Ovary (tissue), 7 donors: ENCODE measurements at regions not wholly inside any gene's neighbourhood (a gene's known extent, or its start where the extent isn't known, plus 50 kb on each side); places are given as distances from the start of the nearest gene placed in this dataset.

Experiments
- DNase-seq, 5 donors: peaks; one replicate each; pipeline ENCODE4 v3.0.0-alpha.2; 2019 to 2020
- H3K27ac ChIP-seq, 2 donors: fragments of 200-600 bp; one replicate each; pipeline versions ENCODE4 v1.5.1 to v1.8.0; 2019 to 2022
- H3K27me3 ChIP-seq: fragments of 200-600 bp; one replicate; pipeline ENCODE4 v1.8.0; 2022
- H3K36me3 ChIP-seq: fragments of 200-600 bp; sonication (generic); one replicate; pipeline ENCODE4 v1.5.1; 2019
- H3K4me1 ChIP-seq: one replicate; pipeline ENCODE4 v1.8.1; 2013; ENCODE audit warnings: mild to moderate bottlenecking, moderate library complexity; ENCODE audit not compliant: insufficient read depth
- H3K4me3 ChIP-seq: fragments of 200-600 bp; sonication (generic); one replicate; pipeline ENCODE4 v1.5.1; 2017
- H3K9me3 ChIP-seq, 2 donors: fragments of 200-600 bp in 1 of 2; sonication (generic) in 1 of 2; one replicate each; pipeline versions ENCODE4 v1.5.1 to v1.8.1; 2013 to 2019; ENCODE audit warnings: mild to moderate bottlenecking in 1 of 2, moderate library complexity in 1 of 2
- EP300 ChIP-seq: sonication (generic); formaldehyde crosslinking; IDR thresholded peaks from one replicate; pipeline ENCODE4 v1.6.1; 2017; ENCODE audit warnings: antibody characterized with exemption
- POLR2A ChIP-seq: fragments of 450-650 bp; IDR thresholded peaks from one replicate; pipeline ENCODE4 v1.6.1; 2017; ENCODE audit warnings: antibody characterized with exemption, mild to moderate bottlenecking, moderate library complexity
- WGBS, 3 donors: extraction: QIAGEN DNeasy Blood & Tissue Kit in 1 of 3; methylation state at CpG; one replicate each; pipeline versions ENCODE4 v1.1.5 to v1.1.7; 2013 to 2017; 5-methylcytosine and 5-hydroxymethylcytosine counted together
- intact Hi-C, 4 donors: fragments of 100-400 bp; cut with DNase I; formaldehyde crosslinking; loops; one replicate each; pipeline versions ENCODE4 v1.11.0 to v1.15.1; 2022 to 2023
- TF ChIP-seq, protein P1 (sequence below), 3 donors: fragments of 450-650 bp in 2 of 3; fragments of 200-600 bp in 1 of 3; IDR thresholded peaks; one replicate each; pipeline versions ENCODE4 v1.5.1 to v1.8.0; 2016 to 2022; ENCODE audit warnings: antibody characterized with exemption in 3 of 3, mild to moderate bottlenecking in 1 of 3
- donor health status: DM: no; HTN: no; CAD: no; lungs with moderate emphysema.
- donor health status: DM: no; HTN: no; CAD: no.
- donor health status: Bipolar disorder and iron deficiency.
- donor health status: DM: no; HTN: no; CAD: no.
- donor health status: DM: yes; HTN: yes; CAD: no.

DNA sequence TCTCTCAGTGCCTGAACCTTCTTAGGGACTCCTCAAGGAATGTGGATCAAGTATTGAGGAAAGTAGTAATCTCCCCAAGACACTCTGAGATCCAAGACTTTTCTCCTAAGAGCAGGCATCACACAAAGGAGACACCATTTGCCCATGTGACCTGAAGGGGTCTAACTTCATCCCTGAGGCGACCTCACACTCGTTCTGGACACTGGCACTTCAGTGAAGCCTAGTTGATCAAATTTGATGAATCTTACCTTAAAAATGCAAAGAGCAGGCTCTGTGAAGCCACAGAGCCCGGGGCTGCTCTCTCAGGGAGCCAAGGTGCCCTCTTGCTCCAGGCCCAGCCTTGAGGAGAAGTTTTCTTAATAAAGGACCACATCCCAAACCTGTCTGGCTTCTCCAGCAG lies 64.3 kb downstream of the SCN11A start:
- TF ChIP-seq, protein P1, sequence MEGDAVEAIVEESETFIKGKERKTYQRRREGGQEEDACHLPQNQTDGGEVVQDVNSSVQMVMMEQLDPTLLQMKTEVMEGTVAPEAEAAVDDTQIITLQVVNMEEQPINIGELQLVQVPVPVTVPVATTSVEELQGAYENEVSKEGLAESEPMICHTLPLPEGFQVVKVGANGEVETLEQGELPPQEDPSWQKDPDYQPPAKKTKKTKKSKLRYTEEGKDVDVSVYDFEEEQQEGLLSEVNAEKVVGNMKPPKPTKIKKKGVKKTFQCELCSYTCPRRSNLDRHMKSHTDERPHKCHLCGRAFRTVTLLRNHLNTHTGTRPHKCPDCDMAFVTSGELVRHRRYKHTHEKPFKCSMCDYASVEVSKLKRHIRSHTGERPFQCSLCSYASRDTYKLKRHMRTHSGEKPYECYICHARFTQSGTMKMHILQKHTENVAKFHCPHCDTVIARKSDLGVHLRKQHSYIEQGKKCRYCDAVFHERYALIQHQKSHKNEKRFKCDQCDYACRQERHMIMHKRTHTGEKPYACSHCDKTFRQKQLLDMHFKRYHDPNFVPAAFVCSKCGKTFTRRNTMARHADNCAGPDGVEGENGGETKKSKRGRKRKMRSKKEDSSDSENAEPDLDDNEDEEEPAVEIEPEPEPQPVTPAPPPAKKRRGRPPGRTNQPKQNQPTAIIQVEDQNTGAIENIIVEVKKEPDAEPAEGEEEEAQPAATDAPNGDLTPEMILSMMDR (IDR thresholded peaks at IDR 0.05): no peak
- TF ChIP-seq POLR2A: no peak
- intact Hi-C loops: no loop called here
- no peak for DNase-seq
- no peaks in the 10 kb centered on the region for H3K9me3 ChIP-seq
- no peaks in the 10 kb centered on the region for H3K36me3 ChIP-seq
- no peaks in the 10 kb centered on the region for H3K27me3 ChIP-seq
- no peaks in the 10 kb centered on the region for H3K4me1 ChIP-seq
- WGBS, 3 donors: 65 to 75% (median 73%) methylated on average over 3 of the region's 3 CpGs
- H3K27ac ChIP-seq: no peak overlapping the region
- H3K4me3 ChIP-seq: no peak overlapping the region

DNA sequence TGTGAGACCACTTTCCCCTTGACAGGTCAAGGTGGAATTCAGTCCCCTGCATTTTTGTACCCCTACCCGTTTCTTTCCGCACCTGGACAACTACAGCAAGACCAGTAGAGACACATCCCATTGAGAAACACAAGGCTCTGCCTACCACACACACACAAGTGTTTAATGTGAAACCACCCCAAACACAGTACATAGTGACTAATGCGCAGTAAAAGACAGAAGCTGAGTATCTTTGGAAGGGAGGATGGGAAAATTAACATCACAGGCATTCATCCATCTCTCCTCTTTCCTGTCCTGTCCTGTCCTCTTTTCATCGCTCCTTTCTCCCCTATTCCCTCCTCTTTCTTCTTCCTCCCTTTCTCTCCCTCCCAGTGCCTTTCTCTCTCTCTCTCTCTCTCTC lies 64.8 kb downstream of the SCN11A start:
- intact Hi-C loops: no loop called here
- TF ChIP-seq, protein P1 (IDR thresholded peaks at IDR 0.05): no peak
- TF ChIP-seq POLR2A (no peak), EP300 (no peak)
- DNase-seq: no peak
- Histone ChIP-seq H3K9me3 (no peaks in the 10 kb centered on the region), H3K36me3 (no peaks in the 10 kb centered on the region), H3K27me3 (no peaks in the 10 kb centered on the region), H3K4me3 (no peak overlapping the region), H3K4me1 (no peaks in the 10 kb centered on the region), H3K27ac (no peak overlapping the region)
- 69 to 87% (median 85%) methylated on average over 4 of the region's 4 CpGs for WGBS, 3 donors

DNA sequence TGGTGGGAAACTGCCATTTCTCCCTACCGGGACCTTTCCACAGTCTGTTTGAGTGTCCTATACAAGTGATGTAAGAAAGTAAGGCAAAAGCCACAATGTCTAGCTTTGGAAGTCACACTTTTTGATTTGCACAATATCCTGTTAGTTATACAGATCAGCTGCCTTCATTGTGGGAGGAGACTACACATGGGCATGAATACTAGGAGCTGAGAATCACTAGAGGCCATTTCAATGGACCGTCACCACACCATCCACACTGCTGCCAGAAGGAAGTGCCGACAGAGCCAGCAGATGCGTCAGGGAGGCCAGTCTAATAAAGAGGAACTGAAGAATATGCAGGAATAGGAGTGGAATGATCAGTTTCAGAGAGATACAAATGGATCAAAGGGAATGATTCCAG lies 65.8 kb downstream of the SCN11A start:
- Histone ChIP-seq H3K27me3 (no peaks in the 10 kb centered on the region), H3K4me3 (no peak overlapping the region), H3K36me3 (no peaks in the 10 kb centered on the region), H3K9me3 (no peaks in the 10 kb centered on the region), H3K27ac (no peak overlapping the region), H3K4me1 (no peaks in the 10 kb centered on the region)
- 82 to 95% (median 88%) methylated on average over 4 of the region's 4 CpGs for WGBS, 3 donors
- no peak for TF ChIP-seq EP300
- TF ChIP-seq, protein P1 (IDR thresholded peaks at IDR 0.05): no peak
- no peak for TF ChIP-seq POLR2A
- intact Hi-C loops: no loop called here
- no peak for DNase-seq

DNA sequence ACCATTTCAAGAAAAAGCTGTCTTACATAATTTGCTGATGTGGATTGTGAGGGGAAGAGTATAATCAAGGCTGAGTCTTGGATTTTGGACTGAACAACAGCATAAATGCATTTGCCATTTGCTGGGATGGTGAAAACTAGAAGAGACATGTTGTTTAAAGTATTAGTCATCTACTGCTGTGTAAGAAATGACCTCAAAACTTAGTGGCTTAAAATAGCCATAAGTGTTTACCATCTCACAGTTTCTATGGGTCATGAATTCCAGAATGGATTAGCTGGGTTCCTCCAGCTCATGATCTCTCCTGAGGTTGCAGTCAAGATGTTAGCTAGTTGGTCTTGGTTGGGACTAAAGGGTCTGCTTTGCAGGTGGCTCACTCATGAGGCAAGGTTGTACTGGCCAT lies 66.2 kb downstream of the SCN11A start:
- Histone ChIP-seq H3K36me3 (no peaks in the 10 kb centered on the region), H3K4me3 (no peak overlapping the region), H3K27ac (no peak overlapping the region), H3K4me1 (no peaks in the 10 kb centered on the region), H3K27me3 (no peaks in the 10 kb centered on the region), H3K9me3 (no peaks in the 10 kb centered on the region)
- TF ChIP-seq POLR2A: no peak
- DNase-seq: no peak
- intact Hi-C loops: no loop called here

DNA sequence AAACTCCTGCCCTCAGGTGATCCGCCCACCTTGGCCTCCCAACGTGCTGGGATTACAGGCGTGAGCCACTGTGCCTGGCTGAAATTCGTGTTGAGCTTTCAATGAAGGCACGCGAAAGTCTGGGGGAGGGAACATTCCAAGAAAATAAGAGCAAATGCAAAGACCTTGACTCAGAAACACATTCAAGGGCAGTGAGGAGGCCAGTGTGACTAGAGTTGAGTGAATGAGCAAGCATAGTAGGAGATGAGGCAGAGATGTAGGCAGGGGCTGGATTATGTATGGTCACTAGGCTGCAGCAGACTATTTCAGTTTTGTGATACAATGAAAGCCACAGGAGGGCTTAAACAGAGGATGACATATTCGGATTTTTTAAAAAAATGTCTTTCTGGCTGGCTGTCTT lies 67.0 kb downstream of the SCN11A start:
- 29 to 42% (median 29%) methylated on average over 7 of the region's 7 CpGs for WGBS, 3 donors
- Histone ChIP-seq H3K27me3 (no peaks in the 10 kb centered on the region), H3K9me3 (no peaks in the 10 kb centered on the region), H3K27ac (no peak overlapping the region), H3K4me1 (no peaks in the 10 kb centered on the region), H3K4me3 (no peak overlapping the region), H3K36me3 (no peaks in the 10 kb centered on the region)
- no peak for DNase-seq
- intact Hi-C loops: no loop called here
- no peak for TF ChIP-seq EP300
- TF ChIP-seq, protein P1 (IDR thresholded peaks at IDR 0.05): no peak
- TF ChIP-seq POLR2A: no peak
